OCI-LY7 (cell line): ENCODE measurements at regions not wholly inside any gene's neighbourhood (a gene's known extent, or its start where the extent isn't known, plus 50 kb on each side); places are given as distances from the start of the nearest gene placed in this dataset.

Experiments
- BruUV-seq: library from RNA; stranded (reverse); fragments of 400-500 nt; replicated peaks from 2 replicates; lab custom pipeline; 2021; lab: Mats Ljungman, UMichigan
- CTCF ChIA-PET: fragments of 300-600 bp; sonication (Branson Sonifier 250); formaldehyde crosslinking; loops from one replicate; lab custom pipeline; 2022; ENCODE audit warnings: antibody characterized with exemption; ENCODE audit not compliant: unreplicated experiment; lab: Charles Lee
- POLR2A ChIA-PET: fragments of 300-600 bp; sonication (Branson Sonifier 250); formaldehyde crosslinking; loops from one replicate; lab custom pipeline; 2022; ENCODE audit warnings: antibody characterized with exemption; lab: Charles Lee
- DNase-seq: peaks from one replicate; pipeline ENCODE4 v3.0.0-alpha.2; 2015; ENCODE audit warnings: low spot score
- H2AFZ ChIP-seq: fragments of 200-600 bp; sonication (generic), shearing (Covaris generic); 2 replicates; pipeline ENCODE4 v1.6.1; 2014; ENCODE audit warnings: mild to moderate bottlenecking, antibody characterized with exemption, low read length, moderate library complexity
- H3K27ac ChIP-seq: fragments of 200-600 bp; sonication (generic); 2 replicates; pipeline ENCODE4 v1.5.1; 2014; ENCODE audit warnings: mixed run types, low read depth, mild to moderate bottlenecking, moderate library complexity, low read length, inconsistent platforms; ENCODE audit not compliant: poor library complexity, severe bottlenecking
- H3K36me3 ChIP-seq: fragments of 200-600 bp; sonication (generic); 2 replicates; pipeline ENCODE4 v1.6.1; 2014; ENCODE audit warnings: mild to moderate bottlenecking, antibody characterized with exemption, low read length, moderate library complexity, mixed read lengths; ENCODE audit not compliant: insufficient read depth
- H3K4me1 ChIP-seq: fragments of 200-600 bp; sonication (generic); 2 replicates; pipeline ENCODE4 v1.5.1; 2014; ENCODE audit warnings: mild to moderate bottlenecking, low read length; ENCODE audit not compliant: insufficient read depth, poor library complexity, severe bottlenecking
- H3K4me2 ChIP-seq: fragments of 200-600 bp; sonication (generic); 2 replicates; pipeline ENCODE4 v1.6.1; 2014; ENCODE audit warnings: mild to moderate bottlenecking, low read length
- H3K4me3 ChIP-seq: fragments of 200-600 bp; sonication (generic); 2 replicates; pipeline ENCODE4 v1.5.1; 2014; ENCODE audit warnings: mild to moderate bottlenecking, low read depth, low read length; ENCODE audit not compliant: poor library complexity, severe bottlenecking
- H3K79me2 ChIP-seq: fragments of 200-600 bp; sonication (generic); 2 replicates; pipeline ENCODE4 v1.6.1; 2016; ENCODE audit warnings: low read depth, mild to moderate bottlenecking, low read length, moderate library complexity, mixed read lengths; ENCODE audit not compliant: insufficient read depth
- H3K9me2 ChIP-seq: fragments of 200-600 bp; sonication (generic); 2 replicates; pipeline ENCODE4 v1.6.1; 2016; ENCODE audit warnings: mild to moderate bottlenecking, low read length, mixed read lengths; ENCODE audit not compliant: insufficient read depth
- H3K9me3 ChIP-seq: fragments of 200-600 bp; sonication (generic); 2 replicates; pipeline ENCODE4 v1.6.1; 2014; ENCODE audit warnings: mild to moderate bottlenecking, mixed run types, low read length, mixed read lengths
- H4K20me1 ChIP-seq: fragments of 200-600 bp; sonication (generic); 2 replicates; pipeline ENCODE4 v1.6.1; 2014; ENCODE audit warnings: mild to moderate bottlenecking, antibody characterized with exemption, low read length, moderate library complexity, mixed read lengths; ENCODE audit not compliant: insufficient read depth
- CTCF ChIP-seq: fragments of 200-600 bp; sonication (generic); conservative IDR thresholded peaks from 2 replicates; pipeline ENCODE4 v1.5.1; 2014; ENCODE audit warnings: mild to moderate bottlenecking, antibody characterized with exemption, low read length, moderate library complexity, mixed read lengths
- EZH2phosphoT487 ChIP-seq: fragments of 200-600 bp; sonication (generic); IDR thresholded peaks from 2 replicates; pipeline ENCODE4 v1.6.1; 2018; ENCODE audit warnings: low read depth, borderline replicate concordance, mild to moderate bottlenecking, mixed run types, antibody characterized with exemption, low read length, moderate library complexity, mixed read lengths
- intact Hi-C: fragments of 100-400 bp; cut with micrococcal nuclease; formaldehyde crosslinking; loops from one replicate; pipeline ENCODE4 v1.10.0; 2022; ENCODE audit not compliant: unreplicated experiment

GRCh38 chr12:124703856-124704255 lies 136.4 kb upstream of the NCOR2 start:
- DNase-seq = no peak
- Histone ChIP-seq H3K36me3 (no peaks in the 10 kb centered on the region), H3K4me3 (no peak overlapping the region), H3K4me1 (no peaks in the 10 kb centered on the region), H3K27ac (no peak overlapping the region), H2AFZ (no peak overlapping the region), H3K9me2 (no peaks in the 10 kb centered on the region), H3K4me2 (no peak overlapping the region), H3K9me3 (no peaks in the 10 kb centered on the region), H4K20me1 (no peaks in the 10 kb centered on the region), H3K79me2 (no peaks in the 10 kb centered on the region)
- POLR2A ChIA-PET = interaction anchor here (0.6 kb wide), 1 partner anchor 61 kb away, joined by 3 read pairs; no protein-coding TSS in a partner anchor
- no TSS peak for BruUV-seq
- CTCF ChIA-PET = no interaction called here
- TF ChIP-seq CTCF (no peak), EZH2phosphoT487 (no peak)
- intact Hi-C loops = no loop called here

GRCh38 chr12:124702736-124703135 lies 135.3 kb upstream of the NCOR2 start:
- BruUV-seq = no TSS peak
- DNase-seq = no peak
- no peak overlapping the region for H3K27ac ChIP-seq
- CTCF ChIA-PET = no interaction called here
- H3K9me3 ChIP-seq = no peaks in the 10 kb centered on the region
- POLR2A ChIA-PET = no interaction called here
- H3K9me2 ChIP-seq = no peaks in the 10 kb centered on the region
- no peaks in the 10 kb centered on the region for H3K79me2 ChIP-seq
- H2AFZ ChIP-seq = no peak overlapping the region
- no peaks in the 10 kb centered on the region for H3K4me1 ChIP-seq
- intact Hi-C loops = no loop called here
- H3K4me3 ChIP-seq = no peak overlapping the region
- H3K36me3 ChIP-seq = no peaks in the 10 kb centered on the region
- H4K20me1 ChIP-seq = no peaks in the 10 kb centered on the region
- H3K4me2 ChIP-seq = no peak overlapping the region
- no peak for TF ChIP-seq EZH2phosphoT487
- TF ChIP-seq CTCF = no peak

GRCh38 chr12:124700810-124701592 lies 133.6 kb upstream of the NCOR2 start:
- BruUV-seq = no TSS peak
- Histone ChIP-seq H4K20me1 (no peaks in the 10 kb centered on the region), H3K9me3 (no peaks in the 10 kb centered on the region), H3K79me2 (no peaks in the 10 kb centered on the region), H3K4me2 (no peak overlapping the region), H3K36me3 (no peaks in the 10 kb centered on the region), H3K27ac (no peak overlapping the region), H3K9me2 (no peaks in the 10 kb centered on the region), H3K4me3 (no peak overlapping the region), H2AFZ (no peak overlapping the region), H3K4me1 (no peaks in the 10 kb centered on the region)
- TF ChIP-seq CTCF = no peak
- no peak for TF ChIP-seq EZH2phosphoT487
- ChIA-PET POLR2A (interaction anchor here (1.0 kb wide), 1 partner anchor 10 kb away, joined by 3 read pairs; no protein-coding TSS in a partner anchor), CTCF (no interaction called here)
- no peak for DNase-seq
- intact Hi-C loops = no loop called here
